NCI-H2029 (cell line): ENCODE measurements at regions not wholly inside any gene's neighbourhood (a gene's known extent, or its start where the extent isn't known, plus 50 kb on each side); places are given as distances from the start of the nearest gene placed in this dataset.
"Not testable (repeated sequence)": the region's sequence is repeated elsewhere in the genome, so short reads cannot be mapped to it uniquely, and the experiment has no call there.

Source experiments
- DNase-seq: peaks from one replicate; lab custom pipeline; 2025; lab: John Stamatoyannopoulos, UW

- DNase-seq: no peak
Observed at GRCh38 chr4:114034189-114034588, 54.7 kb upstream of the ARSJ start.

DNA sequence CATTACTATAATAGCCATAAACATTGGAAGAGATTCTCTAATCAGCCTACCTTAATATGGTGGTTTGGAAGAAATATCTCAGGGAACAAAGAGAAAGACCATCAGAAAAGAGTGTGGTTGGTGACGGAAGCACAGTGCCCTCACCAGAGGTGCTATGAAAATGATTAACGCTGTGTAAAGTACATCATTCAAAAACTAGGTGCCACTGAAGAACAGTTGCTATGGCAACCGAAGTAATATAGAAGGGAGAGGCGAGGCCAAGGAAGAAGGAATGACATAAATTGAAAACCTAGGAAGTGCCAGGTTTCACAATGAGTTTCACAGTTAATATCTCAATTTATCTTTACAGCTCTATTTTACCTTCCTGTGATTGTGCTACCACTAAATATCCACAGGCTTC lies 57.0 kb upstream of the ARSJ start:
- no peak for DNase-seq

GRCh38 chr4:114036864-114037263 lies 57.4 kb upstream of the ARSJ start:
- no peak for DNase-seq

- DNase-seq: no peak
Observed at GRCh38 chr4:114037988-114038387, 58.5 kb upstream of the ARSJ start.

- DNase-seq: no peak
Observed at GRCh38 chr4:114038762-114039387, 59.4 kb upstream of the ARSJ start.

DNA sequence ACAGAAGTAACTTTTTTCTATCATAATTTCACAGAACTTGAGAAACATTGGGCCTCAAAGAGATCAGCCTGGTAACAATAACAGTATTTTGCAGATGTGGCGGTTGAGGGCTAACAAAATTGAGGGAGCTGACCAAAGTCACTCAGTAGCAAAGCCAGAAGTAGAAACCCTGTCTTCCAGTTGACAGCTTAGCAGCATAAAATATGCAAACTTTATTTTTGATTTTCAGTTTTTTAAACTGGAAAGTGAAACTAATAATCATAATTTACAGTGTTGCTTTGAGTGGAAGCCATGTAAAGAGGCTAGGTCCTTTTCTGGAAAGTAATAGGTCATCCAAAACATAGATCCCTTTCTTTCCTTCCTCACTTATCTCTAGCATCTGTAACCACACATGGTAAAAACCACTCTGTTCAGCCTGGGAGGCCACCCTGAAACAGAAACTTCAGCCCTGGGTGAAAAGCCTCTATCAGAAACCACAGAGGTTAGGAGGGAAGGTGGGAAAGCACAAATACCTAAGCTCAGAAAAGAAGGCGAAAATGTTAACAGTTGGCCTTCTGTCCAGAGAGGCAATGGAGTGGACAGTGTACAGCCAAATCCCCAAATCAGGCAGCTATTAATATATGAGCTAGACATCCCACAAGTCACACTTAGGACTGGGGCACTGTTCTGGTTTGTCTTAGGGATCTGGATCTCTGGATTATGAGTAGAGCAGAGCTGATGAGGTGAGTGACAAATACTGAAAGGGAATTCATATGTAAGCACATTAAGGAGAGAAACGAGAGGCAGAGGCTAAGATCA lies 61.1 kb upstream of the ARSJ start:
- DNase-seq: no peak

- DNase-seq: no peak
Observed at GRCh38 chr4:114041117-114041475, 61.6 kb upstream of the ARSJ start.

DNA sequence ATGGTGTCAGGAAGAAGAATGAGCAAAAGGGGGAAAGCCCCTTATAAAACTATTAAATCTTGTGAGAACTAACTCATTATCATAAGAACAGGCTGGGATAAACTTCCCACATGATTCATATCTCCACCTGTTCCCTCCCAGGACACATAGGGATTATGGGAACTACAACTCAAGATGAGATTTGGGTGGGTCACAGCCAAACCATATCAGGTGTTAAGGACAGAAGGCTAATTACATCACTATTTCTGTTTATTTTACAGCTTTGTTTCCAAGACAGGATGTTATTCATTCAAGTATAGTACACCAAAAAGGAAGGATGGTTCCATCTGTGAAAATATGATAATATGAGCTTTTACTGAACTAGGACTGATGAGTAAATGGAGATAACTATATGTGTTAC lies 63.7 kb upstream of the ARSJ start:
- no peak for DNase-seq

- DNase-seq: not testable (repeated sequence)
Observed at GRCh38 chr4:114044351-114044750, 64.9 kb upstream of the ARSJ start.

DNA sequence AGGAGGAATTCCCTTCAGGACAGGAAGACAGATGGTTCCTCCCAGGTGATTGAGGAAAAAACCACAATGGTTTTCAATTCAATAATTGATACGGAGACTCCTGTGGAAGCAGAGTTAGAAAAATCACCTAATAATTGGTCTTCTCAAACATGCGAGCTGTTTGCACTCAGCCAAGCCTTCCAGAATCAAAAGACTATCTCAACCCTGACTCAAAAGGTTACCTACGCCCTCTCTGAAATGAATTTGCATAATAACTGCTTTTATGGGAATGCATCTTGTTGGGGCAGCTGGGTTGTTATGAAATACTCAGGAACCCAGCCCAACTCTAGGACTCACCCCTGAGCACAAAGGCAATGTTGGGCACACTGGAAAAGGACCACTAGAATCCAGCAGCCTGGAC lies 66.9 kb upstream of the ARSJ start:
- no peak for DNase-seq

DNA sequence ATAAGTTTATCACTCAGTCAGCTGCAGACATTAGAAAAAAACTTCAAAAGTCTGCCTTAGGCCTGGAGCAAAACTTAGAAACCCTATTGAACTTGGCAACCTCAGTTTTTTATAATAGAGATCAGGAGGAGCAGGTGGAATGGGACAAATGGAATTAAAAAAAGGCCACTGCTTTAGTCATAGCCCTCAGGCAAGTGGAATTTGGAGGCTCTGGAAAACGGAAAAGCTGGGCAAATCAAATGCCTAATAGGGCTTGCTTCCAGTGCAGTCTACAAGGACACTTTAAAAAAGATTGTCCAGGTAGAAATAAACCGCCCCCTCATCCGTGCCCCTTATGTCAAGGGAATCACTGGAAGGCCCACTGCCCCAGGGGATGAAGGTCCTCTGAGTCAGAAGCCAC lies 68.7 kb upstream of the ARSJ start:
- DNase-seq: not testable (repeated sequence)

GRCh38 chr4:114052227-114052626 lies 72.8 kb upstream of the ARSJ start:
- no peak for DNase-seq

- no peak for DNase-seq
Observed at GRCh38 chr4:114056599-114056998, 77.2 kb upstream of the ARSJ start.

DNA sequence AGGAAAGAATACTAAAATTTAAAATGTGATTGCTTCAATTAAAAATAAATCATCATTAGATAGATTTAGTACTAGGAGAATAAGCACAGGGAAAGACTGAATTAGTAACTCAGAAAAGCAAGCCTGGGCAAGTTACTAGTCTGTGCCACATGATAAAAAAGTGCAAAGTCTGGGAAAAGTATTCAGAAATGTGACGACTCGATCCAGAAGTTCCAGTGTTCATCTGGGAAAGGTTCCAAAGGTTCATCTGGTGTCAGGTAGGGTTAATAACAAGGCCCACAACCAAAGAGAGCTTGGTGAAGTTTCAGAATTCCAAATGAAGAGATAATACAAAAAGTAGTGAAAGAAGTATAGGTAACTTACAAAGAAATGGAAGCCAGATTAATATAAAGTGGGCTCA lies 78.3 kb upstream of the ARSJ start:
- no peak for DNase-seq

DNA sequence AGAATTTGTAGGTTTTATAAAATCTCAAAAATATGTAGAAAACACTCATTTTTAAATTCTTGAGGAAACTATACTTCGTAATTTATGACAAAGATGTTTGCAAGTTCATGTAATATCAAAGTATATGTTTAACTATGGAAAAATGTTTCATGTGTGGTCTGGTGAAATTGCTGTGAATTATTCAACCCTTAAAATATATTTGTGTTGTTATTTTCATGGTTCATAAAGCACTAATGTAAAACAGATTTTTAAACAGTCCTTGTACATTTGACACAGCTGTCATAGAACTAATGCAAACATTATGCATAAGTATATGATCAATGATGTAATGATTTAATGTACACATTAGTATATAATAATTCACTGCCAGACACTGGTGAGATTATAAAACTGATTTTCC lies 83.1 kb upstream of the ARSJ start:
- no peak for DNase-seq

GRCh38 chr4:114072781-114073180 lies 93.3 kb upstream of the ARSJ start:
- no peak for DNase-seq

DNA sequence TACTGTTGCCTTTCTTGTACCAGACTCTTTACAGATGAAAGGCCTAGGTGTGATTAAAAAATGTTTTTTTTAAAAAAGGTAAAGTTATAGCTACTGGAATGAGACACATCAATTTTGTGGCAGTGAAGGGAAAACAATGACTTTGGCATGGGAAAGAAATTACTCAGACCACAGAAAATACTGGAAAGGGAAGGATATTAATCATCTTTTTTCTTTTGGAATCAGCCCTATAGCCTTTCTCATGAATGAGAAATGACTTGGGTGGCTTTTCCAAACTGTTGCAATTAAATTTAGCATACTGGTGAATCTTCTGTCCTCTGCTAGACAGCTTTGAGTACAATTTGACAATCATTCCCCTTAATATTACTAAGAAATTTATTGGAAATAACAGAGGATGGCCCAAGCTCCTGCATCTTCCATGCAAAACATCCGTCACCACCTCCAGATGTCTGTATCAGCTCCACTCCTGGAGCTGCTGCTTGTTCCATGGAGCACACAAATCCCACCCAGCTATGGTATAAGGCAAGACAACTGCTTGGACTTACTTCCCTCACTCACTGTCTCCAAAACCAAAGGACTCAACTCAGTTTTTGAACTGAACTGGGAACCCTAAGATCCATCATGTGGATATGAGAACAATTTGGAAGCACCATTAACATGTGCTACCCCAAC lies 97.6 kb upstream of the ARSJ start:
- DNase-seq: no peak

GRCh38 chr4:114077610-114078009 lies 98.2 kb upstream of the ARSJ start:
- no peak for DNase-seq

GRCh38 chr4:114078636-114079035 lies 99.2 kb upstream of the ARSJ start:
- DNase-seq: no peak

DNA sequence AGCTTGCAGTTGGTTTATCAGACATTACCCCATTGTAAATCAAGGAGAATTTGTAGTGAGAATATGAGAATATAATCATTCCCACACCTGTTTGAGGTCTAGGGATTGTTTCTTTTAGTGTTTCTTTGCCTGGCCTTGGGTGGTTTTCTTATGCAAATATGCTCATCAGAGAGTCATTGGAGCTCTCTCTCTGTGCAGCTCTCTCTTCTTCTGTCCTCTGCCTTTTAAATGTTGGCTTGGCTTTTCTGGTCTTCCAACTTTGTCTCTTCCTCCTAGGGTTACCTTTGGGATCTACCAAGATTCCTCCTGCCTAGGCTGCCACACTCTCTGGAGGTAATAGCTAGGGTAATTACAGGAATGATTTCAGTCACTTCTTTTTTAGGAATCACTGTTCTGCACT lies 102.3 kb upstream of the ARSJ start:
- DNase-seq: no peak

DNA sequence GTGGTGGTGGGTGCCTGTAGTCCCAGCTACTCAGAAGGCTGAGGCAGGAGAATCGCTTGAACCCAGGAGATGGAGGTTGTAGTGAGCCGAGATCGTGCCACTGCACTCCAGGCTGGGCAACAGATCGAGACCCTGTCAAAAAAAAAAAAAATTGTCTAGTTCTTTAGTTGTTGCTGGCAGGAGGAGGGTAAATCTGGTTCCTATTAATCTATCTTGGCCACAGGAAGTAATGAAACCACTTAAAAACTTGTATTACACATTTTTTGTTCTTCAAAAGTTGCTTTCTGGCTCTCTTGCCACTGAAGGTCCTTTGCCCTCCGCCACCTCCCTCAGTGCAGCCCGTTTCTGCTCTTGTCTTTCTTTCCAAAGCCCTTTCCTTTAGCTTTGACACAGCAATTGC lies 102.9 kb upstream of the ARSJ start:
- DNase-seq: no peak

DNA sequence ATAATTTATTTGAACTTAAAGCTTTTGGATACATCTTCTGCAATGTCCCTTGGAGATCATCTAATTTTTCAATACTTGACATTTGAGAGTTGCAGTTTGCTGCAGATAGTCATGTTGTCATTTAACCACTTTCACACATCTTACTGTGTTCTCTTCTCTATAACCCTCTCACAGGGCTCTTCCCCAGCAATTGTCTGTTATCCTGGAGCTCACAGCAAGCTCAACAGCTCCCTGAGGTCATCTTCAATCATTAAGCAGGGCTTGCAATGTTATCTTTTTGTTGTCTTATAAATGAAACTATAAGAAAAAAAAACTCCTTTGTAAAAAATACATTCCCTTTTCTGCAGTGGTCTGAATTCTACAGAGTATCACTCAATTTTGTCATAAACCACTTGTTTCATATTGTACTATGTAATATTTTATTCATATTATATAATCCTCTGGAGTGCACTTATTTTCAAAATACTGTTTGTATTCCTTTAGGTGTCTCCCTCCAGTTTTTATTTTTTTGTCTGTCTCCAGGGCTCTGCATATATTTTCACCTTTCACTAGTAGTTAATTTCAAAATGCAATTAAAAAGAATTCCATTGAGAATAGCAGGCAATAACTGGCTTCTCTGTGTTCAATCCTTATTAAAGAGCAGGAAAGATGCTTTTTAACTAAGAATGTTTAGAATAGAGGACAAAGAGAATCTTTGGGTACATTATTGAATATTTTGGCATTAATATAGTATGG lies 106.3 kb upstream of the ARSJ start:
- no peak for DNase-seq
